ENCODE measurements at regions not wholly inside any gene's neighbourhood (a gene's known extent, or its start where the extent isn't known, plus 50 kb on each side); places are given as distances from the start of the nearest gene placed in this dataset.

DNA sequence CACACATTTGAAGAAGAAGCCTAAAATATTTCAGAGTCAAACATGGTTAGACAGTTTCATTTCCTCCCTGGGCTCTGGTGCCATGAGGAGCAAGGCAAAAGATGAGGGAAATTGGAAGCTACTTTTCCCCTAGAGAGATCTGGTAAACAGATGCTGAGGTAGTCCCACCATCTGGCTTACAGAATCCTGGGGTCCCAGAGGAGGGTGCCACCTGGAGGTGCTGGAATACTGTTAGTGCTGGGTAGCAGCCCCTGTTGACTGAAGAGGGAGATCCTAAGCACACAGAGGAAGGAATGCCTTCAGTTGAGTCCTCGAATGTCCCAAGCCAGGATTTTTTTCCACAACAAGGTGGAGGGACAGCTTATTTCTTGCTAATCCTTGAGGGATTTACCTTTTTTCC lies 160.1 kb downstream of the FZD1 start:
- TF ChIP-seq POLR2A (IDR thresholded peaks at IDR 0.05) = no peak
- TF ChIP-seq POLR2AphosphoS5 (IDR thresholded peaks at IDR 0.05) = no peak
- TF ChIP-seq, protein P1, sequence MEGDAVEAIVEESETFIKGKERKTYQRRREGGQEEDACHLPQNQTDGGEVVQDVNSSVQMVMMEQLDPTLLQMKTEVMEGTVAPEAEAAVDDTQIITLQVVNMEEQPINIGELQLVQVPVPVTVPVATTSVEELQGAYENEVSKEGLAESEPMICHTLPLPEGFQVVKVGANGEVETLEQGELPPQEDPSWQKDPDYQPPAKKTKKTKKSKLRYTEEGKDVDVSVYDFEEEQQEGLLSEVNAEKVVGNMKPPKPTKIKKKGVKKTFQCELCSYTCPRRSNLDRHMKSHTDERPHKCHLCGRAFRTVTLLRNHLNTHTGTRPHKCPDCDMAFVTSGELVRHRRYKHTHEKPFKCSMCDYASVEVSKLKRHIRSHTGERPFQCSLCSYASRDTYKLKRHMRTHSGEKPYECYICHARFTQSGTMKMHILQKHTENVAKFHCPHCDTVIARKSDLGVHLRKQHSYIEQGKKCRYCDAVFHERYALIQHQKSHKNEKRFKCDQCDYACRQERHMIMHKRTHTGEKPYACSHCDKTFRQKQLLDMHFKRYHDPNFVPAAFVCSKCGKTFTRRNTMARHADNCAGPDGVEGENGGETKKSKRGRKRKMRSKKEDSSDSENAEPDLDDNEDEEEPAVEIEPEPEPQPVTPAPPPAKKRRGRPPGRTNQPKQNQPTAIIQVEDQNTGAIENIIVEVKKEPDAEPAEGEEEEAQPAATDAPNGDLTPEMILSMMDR (IDR thresholded peaks at IDR 0.05) = no peak
